MCF 10A (cell line): ENCODE measurements at regions not wholly inside any gene's neighbourhood (a gene's known extent, or its start where the extent isn't known, plus 50 kb on each side); places are given as distances from the start of the nearest gene placed in this dataset.

ENCODE experiments used
- BruUV-seq: library from RNA; stranded (reverse); fragments of 400-500 nt; replicated peaks from 2 replicates; lab custom pipeline; 2021; lab: Mats Ljungman, UMichigan
- CTCF ChIA-PET: fragments of 300-600 bp; sonication (Branson Sonifier 250); formaldehyde crosslinking; extraction: SDS; loops from one replicate; lab custom pipeline; 2021; ENCODE audit warnings: antibody characterized with exemption, inconsistent platforms; lab: Yijun Ruan, JAX
- POLR2A ChIA-PET: fragments of 300-600, 350-650 bp; sonication (Branson Sonifier 250); formaldehyde crosslinking; extraction: SDS; loops from one replicate; lab custom pipeline; 2020; ENCODE audit warnings: antibody characterized with exemption, inconsistent platforms; lab: Yijun Ruan, JAX
- DNase-seq: peaks from one replicate; pipeline ENCODE4 v3.0.0-alpha.2; 2018; ENCODE audit not compliant: unreplicated experiment
- H3K27ac Mint-ChIP-seq: one replicate; pipeline ENCODE4 v1.8.0; 2022; ENCODE audit warnings: mild to moderate bottlenecking, low read depth, mixed read lengths; ENCODE audit not compliant: unreplicated experiment
- H3K27me3 Mint-ChIP-seq: one replicate; pipeline ENCODE4 v1.8.0; 2022; ENCODE audit warnings: mixed read lengths; ENCODE audit not compliant: insufficient read depth, unreplicated experiment
- H3K36me3 Mint-ChIP-seq: one replicate; pipeline ENCODE4 v1.8.0; 2022; ENCODE audit warnings: mild to moderate bottlenecking, moderate library complexity, mixed read lengths; ENCODE audit not compliant: insufficient read depth, unreplicated experiment
- H3K4me1 Mint-ChIP-seq: one replicate; pipeline ENCODE4 v1.8.0; 2022; ENCODE audit warnings: mixed read lengths; ENCODE audit not compliant: insufficient read depth, unreplicated experiment
- H3K4me3 Mint-ChIP-seq: one replicate; pipeline ENCODE4 v1.8.0; 2022; ENCODE audit warnings: mild to moderate bottlenecking, moderate library complexity, mixed read lengths; ENCODE audit not compliant: unreplicated experiment
- H3K9me3 Mint-ChIP-seq: one replicate; pipeline ENCODE4 v1.8.0; 2022; ENCODE audit warnings: mixed read lengths; ENCODE audit not compliant: unreplicated experiment
- intact Hi-C: fragments of 100-400 bp; cut with micrococcal nuclease; formaldehyde crosslinking; loops from 2 replicates; pipeline ENCODE4 v1.14.1; 2022
- TF ChIP-seq, protein P1 (sequence below): fragments of 200-600 bp; IDR thresholded peaks from one replicate; pipeline ENCODE4 v1.8.0; 2022; ENCODE audit warnings: antibody characterized with exemption, mild to moderate bottlenecking; ENCODE audit not compliant: unreplicated experiment

DNA sequence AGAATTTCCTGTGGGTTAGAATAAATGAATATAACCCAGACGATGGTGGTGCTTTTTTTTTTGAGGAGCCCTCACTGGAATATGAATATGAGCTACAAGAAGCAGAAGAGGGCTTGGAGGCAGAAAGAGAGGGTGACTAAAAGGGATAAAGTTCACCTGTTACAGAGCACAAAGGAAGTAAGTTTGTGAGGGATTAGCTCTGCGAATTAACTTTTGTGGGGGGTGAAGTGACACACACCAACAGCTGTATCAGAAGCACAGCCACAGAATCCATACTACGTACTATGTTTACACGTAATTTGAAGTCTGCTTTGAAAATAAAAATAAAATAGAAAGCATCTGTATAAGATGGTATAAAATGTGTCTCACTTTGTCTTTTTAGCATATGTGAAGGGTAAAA is 963.6 kb upstream of the DIAPH2 start:
- no peak overlapping the region for H3K4me3 Mint-ChIP-seq
- no peaks in the 10 kb centered on the region for H3K4me1 Mint-ChIP-seq
- intact Hi-C loops, result no loop called here
- TF ChIP-seq, protein P1, sequence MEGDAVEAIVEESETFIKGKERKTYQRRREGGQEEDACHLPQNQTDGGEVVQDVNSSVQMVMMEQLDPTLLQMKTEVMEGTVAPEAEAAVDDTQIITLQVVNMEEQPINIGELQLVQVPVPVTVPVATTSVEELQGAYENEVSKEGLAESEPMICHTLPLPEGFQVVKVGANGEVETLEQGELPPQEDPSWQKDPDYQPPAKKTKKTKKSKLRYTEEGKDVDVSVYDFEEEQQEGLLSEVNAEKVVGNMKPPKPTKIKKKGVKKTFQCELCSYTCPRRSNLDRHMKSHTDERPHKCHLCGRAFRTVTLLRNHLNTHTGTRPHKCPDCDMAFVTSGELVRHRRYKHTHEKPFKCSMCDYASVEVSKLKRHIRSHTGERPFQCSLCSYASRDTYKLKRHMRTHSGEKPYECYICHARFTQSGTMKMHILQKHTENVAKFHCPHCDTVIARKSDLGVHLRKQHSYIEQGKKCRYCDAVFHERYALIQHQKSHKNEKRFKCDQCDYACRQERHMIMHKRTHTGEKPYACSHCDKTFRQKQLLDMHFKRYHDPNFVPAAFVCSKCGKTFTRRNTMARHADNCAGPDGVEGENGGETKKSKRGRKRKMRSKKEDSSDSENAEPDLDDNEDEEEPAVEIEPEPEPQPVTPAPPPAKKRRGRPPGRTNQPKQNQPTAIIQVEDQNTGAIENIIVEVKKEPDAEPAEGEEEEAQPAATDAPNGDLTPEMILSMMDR, result no peak
- no TSS peak for BruUV-seq
- DNase-seq, result no peak
- H3K27ac Mint-ChIP-seq, result no peak overlapping the region
- ChIA-PET POLR2A (interaction anchor here (0.6 kb wide), 1 partner anchor 10 kb away, joined by 4 read pairs; no protein-coding TSS in a partner anchor), CTCF (no interaction called here)
- no peaks in the 10 kb centered on the region for H3K9me3 Mint-ChIP-seq
- H3K27me3 Mint-ChIP-seq, result peaks cover 37% of the 10 kb centered on the region
- no peaks in the 10 kb centered on the region for H3K36me3 Mint-ChIP-seq

DNA sequence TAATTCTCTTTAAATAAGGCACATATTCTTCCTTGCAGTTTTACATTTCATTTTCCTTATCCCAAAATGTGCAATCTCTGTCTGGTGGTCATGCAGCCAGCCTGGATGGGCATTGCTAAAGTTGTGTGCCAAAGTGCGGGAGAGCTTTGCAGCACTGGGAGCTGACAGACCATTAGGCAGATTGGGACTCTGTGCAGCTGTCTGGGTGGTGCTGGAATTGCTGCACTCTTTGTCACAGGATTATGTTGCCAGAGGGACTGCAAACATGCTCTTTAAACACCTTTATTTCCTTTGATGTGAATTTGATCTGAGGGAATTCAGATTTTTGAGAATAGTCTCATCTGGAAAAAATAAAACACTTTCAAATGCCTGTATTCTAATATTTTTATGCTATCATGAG is 956.2 kb upstream of the DIAPH2 start:
- Mint-ChIP-seq H3K9me3 (no peaks in the 10 kb centered on the region), H3K27ac (no peak overlapping the region), H3K4me3 (no peak overlapping the region), H3K27me3 (peaks cover 1% of the 10 kb centered on the region), H3K36me3 (no peaks in the 10 kb centered on the region), H3K4me1 (no peaks in the 10 kb centered on the region)
- intact Hi-C loops, result no loop called here
- no TSS peak for BruUV-seq
- CTCF ChIA-PET, result no interaction called here
- TF ChIP-seq, protein P1, result no peak
- POLR2A ChIA-PET, result no interaction called here
- DNase-seq, result no peak

GRCh38 chrX:95729401-95729800 is 955.2 kb upstream of the DIAPH2 start:
- CTCF ChIA-PET, result no interaction called here
- Mint-ChIP-seq H3K4me1 (no peaks in the 10 kb centered on the region), H3K27ac (no peak overlapping the region), H3K9me3 (no peaks in the 10 kb centered on the region), H3K27me3 (no peaks in the 10 kb centered on the region), H3K36me3 (no peaks in the 10 kb centered on the region), H3K4me3 (no peak overlapping the region)
- no TSS peak for BruUV-seq
- TF ChIP-seq, protein P1, result no peak
- POLR2A ChIA-PET, result no interaction called here
- intact Hi-C loops, result no loop called here
- DNase-seq, result no peak

GRCh38 chrX:95733426-95733825 is 951.2 kb upstream of the DIAPH2 start:
- Mint-ChIP-seq H3K4me1 (no peaks in the 10 kb centered on the region), H3K27me3 (peaks cover 7% of the 10 kb centered on the region), H3K4me3 (no peak overlapping the region), H3K36me3 (no peaks in the 10 kb centered on the region), H3K27ac (no peak overlapping the region), H3K9me3 (no peaks in the 10 kb centered on the region)
- no TSS peak for BruUV-seq
- intact Hi-C loops, result no loop called here
- no peak for DNase-seq
- TF ChIP-seq, protein P1, result no peak
- POLR2A ChIA-PET, result no interaction called here
- CTCF ChIA-PET, result no interaction called here
